C4-2B (cell line): ENCODE measurements at regions not wholly inside any gene's neighbourhood (a gene's known extent, or its start where the extent isn't known, plus 50 kb on each side); places are given as distances from the start of the nearest gene placed in this dataset.

Experiments
- CTCF ChIP-seq: fragments of 450-650 bp; conservative IDR thresholded peaks from 2 replicates; pipeline ENCODE4 v1.5.1; 2017; ENCODE audit warnings: mild to moderate bottlenecking
- ZFX ChIP-seq: fragments of 450-650 bp; IDR thresholded peaks from 2 replicates; pipeline ENCODE4 v1.6.1; 2017

GRCh38 chr5:125560476-125561225 lies 814.2 kb upstream of the ZNF608 start:
- TF ChIP-seq CTCF (no peak), ZFX (no peak)
